ENCODE measurements at regions not wholly inside any gene's neighbourhood (a gene's known extent, or its start where the extent isn't known, plus 50 kb on each side); places are given as distances from the start of the nearest gene placed in this dataset.

DNA sequence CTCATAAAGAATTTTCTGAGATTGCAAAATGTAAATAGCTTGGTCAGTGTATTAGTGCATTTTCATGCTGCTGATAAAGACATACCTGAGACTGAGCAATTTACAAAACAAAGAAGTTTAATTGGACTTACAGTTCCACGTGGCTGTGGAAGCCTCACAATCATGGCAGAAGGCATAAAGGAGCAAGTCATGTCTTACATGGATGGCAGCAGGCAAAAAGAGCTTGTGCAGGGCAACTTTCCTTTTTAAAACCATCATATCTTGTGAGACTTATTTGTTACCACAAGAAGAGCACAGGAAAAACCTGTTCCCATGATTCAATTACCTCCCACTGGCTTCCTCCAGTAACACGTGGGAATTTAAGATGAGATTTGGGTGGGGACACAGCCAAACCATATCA lies 112.7 kb upstream of the HDDC2 start:
- Histone ChIP-seq H4K20me1 (ENCODE audit: insufficient read depth, low read length, poor library complexity, severe bottlenecking) (no peaks in the 10 kb centered on the region), H3K9me3 (ENCODE audit: insufficient read depth, low read depth, low read length) (no peaks in the 10 kb centered on the region), H3F3A (ENCODE audit: low read depth) (no peaks in the 10 kb centered on the region), H3K9ac (ENCODE audit: low read depth, low read length, poor library complexity, severe bottlenecking) (no peak overlapping the region), H3K4me1 (ENCODE audit: insufficient read depth, low read length, poor library complexity, severe bottlenecking) (peaks cover 4% of the 10 kb centered on the region), H3K27me3 (ENCODE audit: insufficient read depth, low read length, poor library complexity, severe bottlenecking) (no peaks in the 10 kb centered on the region), H3K79me2 (ENCODE audit: insufficient read depth, low read length) (no peaks in the 10 kb centered on the region), H3K4me3 (ENCODE audit: low read length, poor library complexity, severe bottlenecking) (no peak overlapping the region), H3K4me2 (ENCODE audit: low read depth, low read length, poor library complexity, severe bottlenecking) (no peak overlapping the region), H2AFZ (ENCODE audit: low read length) (no peak overlapping the region), H3K9me2 (replicated peaks; ENCODE audit: low read depth, low read length) (no peaks in the 10 kb centered on the region), H3K36me3 (ENCODE audit: insufficient read depth, low read length) (no peaks in the 10 kb centered on the region)
- TF ChIP-seq, protein P1, sequence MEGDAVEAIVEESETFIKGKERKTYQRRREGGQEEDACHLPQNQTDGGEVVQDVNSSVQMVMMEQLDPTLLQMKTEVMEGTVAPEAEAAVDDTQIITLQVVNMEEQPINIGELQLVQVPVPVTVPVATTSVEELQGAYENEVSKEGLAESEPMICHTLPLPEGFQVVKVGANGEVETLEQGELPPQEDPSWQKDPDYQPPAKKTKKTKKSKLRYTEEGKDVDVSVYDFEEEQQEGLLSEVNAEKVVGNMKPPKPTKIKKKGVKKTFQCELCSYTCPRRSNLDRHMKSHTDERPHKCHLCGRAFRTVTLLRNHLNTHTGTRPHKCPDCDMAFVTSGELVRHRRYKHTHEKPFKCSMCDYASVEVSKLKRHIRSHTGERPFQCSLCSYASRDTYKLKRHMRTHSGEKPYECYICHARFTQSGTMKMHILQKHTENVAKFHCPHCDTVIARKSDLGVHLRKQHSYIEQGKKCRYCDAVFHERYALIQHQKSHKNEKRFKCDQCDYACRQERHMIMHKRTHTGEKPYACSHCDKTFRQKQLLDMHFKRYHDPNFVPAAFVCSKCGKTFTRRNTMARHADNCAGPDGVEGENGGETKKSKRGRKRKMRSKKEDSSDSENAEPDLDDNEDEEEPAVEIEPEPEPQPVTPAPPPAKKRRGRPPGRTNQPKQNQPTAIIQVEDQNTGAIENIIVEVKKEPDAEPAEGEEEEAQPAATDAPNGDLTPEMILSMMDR (conservative IDR thresholded peaks at IDR 0.05; ENCODE audit: low read length): no peak
- TF ChIP-seq EZH2phosphoT487 (IDR thresholded peaks at IDR 0.05; ENCODE audit: borderline replicate concordance): no peak

DNA sequence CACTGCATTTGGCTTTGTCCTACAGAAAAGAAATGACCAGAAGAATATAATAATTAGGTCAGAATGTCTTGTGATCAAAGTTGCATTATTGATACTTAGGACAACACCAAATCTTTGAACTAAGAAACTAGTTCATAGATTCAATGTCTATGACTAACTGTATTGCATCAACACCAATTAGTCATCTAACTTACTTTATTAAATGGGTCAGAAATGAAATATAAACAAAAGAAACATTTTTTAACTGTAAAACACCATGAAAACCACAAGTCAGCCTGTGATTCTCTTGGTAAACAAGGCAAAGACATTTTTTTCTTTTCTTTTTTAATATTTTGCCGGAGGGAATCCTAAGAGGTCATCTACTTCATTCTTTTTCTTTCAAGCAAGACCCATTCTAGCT lies 114.1 kb upstream of the HDDC2 start:
- Histone ChIP-seq H4K20me1 (ENCODE audit: insufficient read depth, low read length, poor library complexity, severe bottlenecking) (no peaks in the 10 kb centered on the region), H3K9me3 (ENCODE audit: insufficient read depth, low read depth, low read length) (no peaks in the 10 kb centered on the region), H3K9me2 (replicated peaks; ENCODE audit: low read depth, low read length) (no peaks in the 10 kb centered on the region), H2AFZ (ENCODE audit: low read length) (no peak overlapping the region), H3K27me3 (ENCODE audit: insufficient read depth, low read length, poor library complexity, severe bottlenecking) (no peaks in the 10 kb centered on the region), H3K4me3 (ENCODE audit: low read length, poor library complexity, severe bottlenecking) (no peak overlapping the region), H3K4me1 (ENCODE audit: insufficient read depth, low read length, poor library complexity, severe bottlenecking) (peaks cover 8% of the 10 kb centered on the region), H3K79me2 (ENCODE audit: insufficient read depth, low read length) (no peaks in the 10 kb centered on the region), H3K4me2 (ENCODE audit: low read depth, low read length, poor library complexity, severe bottlenecking) (no peak overlapping the region), H3K36me3 (ENCODE audit: insufficient read depth, low read length) (no peaks in the 10 kb centered on the region), H3K9ac (ENCODE audit: low read depth, low read length, poor library complexity, severe bottlenecking) (no peak overlapping the region), H3F3A (ENCODE audit: low read depth) (no peaks in the 10 kb centered on the region)
- no peak for TF ChIP-seq EZH2phosphoT487 (IDR thresholded peaks at IDR 0.05; ENCODE audit: borderline replicate concordance)
- TF ChIP-seq, protein P1 (conservative IDR thresholded peaks at IDR 0.05; ENCODE audit: low read length): no peak

DNA sequence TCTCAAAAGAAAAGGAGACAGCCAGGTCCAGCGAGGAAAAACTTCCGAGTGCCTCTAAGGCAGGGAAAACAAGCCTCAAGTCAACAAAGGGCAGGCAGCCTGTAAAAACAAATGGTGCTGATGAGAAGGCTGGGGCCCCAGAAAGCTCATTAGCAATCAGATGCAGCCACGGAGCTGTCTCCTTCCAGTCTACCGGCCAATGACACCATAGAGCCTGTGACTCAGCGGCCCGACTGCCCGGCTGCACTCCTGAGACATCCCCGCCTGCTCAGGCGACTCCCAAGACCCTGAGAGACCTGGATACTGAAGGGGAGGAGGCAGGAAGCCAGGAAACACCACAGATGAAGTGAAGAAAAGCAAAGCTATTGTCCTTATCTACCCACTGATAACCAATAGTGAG lies 120.1 kb upstream of the HDDC2 start:
- H3K9me3 ChIP-seq (ENCODE audit: insufficient read depth, low read depth, low read length): no peaks in the 10 kb centered on the region
- H3K36me3 ChIP-seq (ENCODE audit: insufficient read depth, low read length): no peaks in the 10 kb centered on the region
- no peak overlapping the region for H3K4me2 ChIP-seq (ENCODE audit: low read depth, low read length, poor library complexity, severe bottlenecking)
- no peaks in the 10 kb centered on the region for H3K27me3 ChIP-seq (ENCODE audit: insufficient read depth, low read length, poor library complexity, severe bottlenecking)
- H3K4me1 ChIP-seq (ENCODE audit: insufficient read depth, low read length, poor library complexity, severe bottlenecking): peaks cover 8% of the 10 kb centered on the region
- H3K9ac ChIP-seq (ENCODE audit: low read depth, low read length, poor library complexity, severe bottlenecking): no peak overlapping the region
- no peaks in the 10 kb centered on the region for H3K79me2 ChIP-seq (ENCODE audit: insufficient read depth, low read length)
- H4K20me1 ChIP-seq (ENCODE audit: insufficient read depth, low read length, poor library complexity, severe bottlenecking): no peaks in the 10 kb centered on the region
- H2AFZ ChIP-seq (ENCODE audit: low read length): no peak overlapping the region
- TF ChIP-seq EZH2phosphoT487 (IDR thresholded peaks at IDR 0.05; ENCODE audit: borderline replicate concordance): no peak
- TF ChIP-seq, protein P1 (conservative IDR thresholded peaks at IDR 0.05; ENCODE audit: low read length): no peak
- H3K9me2 ChIP-seq (replicated peaks; ENCODE audit: low read depth, low read length): no peaks in the 10 kb centered on the region
- H3K4me3 ChIP-seq (ENCODE audit: low read length, poor library complexity, severe bottlenecking): no peak overlapping the region
- H3F3A ChIP-seq (ENCODE audit: low read depth): no peaks in the 10 kb centered on the region

All from Loucy (cell line).